HG03025 (cell line): ENCODE measurements at regions not wholly inside any gene's neighbourhood (a gene's known extent, or its start where the extent isn't known, plus 50 kb on each side); places are given as distances from the start of the nearest gene placed in this dataset.

ENCODE experiments used
- ATAC-seq: cut with Tn5 transposase; IDR thresholded peaks from one replicate; pipeline ENCODE4 v1.9.1; 2021; ENCODE audit warnings: mild to moderate bottlenecking, moderate library complexity; ENCODE audit not compliant: unreplicated experiment, low FRiP score

- ATAC-seq = no peak
Observed at GRCh38 chr4:23741681-23742191, 148.1 kb downstream of the PPARGC1A start.

- no peak for ATAC-seq
Observed at GRCh38 chr4:23737571-23737970, 152.3 kb downstream of the PPARGC1A start.

- no peak for ATAC-seq
Observed at GRCh38 chr4:23736466-23736865, 153.4 kb downstream of the PPARGC1A start.

GRCh38 chr4:23734000-23734399 is 155.8 kb downstream of the PPARGC1A start:
- no peak for ATAC-seq

- ATAC-seq = no peak
Observed at GRCh38 chr4:23733476-23733875, 156.4 kb downstream of the PPARGC1A start.

- ATAC-seq = no peak
Observed at GRCh38 chr4:23730998-23731397, 158.8 kb downstream of the PPARGC1A start.

- no peak for ATAC-seq
Observed at GRCh38 chr4:23728971-23729370, 160.9 kb downstream of the PPARGC1A start.

- no peak for ATAC-seq
Observed at GRCh38 chr4:23728393-23728792, 161.5 kb downstream of the PPARGC1A start.

- ATAC-seq = no peak
Observed at GRCh38 chr4:23720556-23720955, 169.3 kb downstream of the PPARGC1A start.

GRCh38 chr4:23718435-23718834 is 171.4 kb downstream of the PPARGC1A start:
- ATAC-seq = no peak

- no peak for ATAC-seq
Observed at GRCh38 chr4:23717528-23718248, 172.2 kb downstream of the PPARGC1A start.

- no peak for ATAC-seq
Observed at GRCh38 chr4:23710298-23710697, 179.5 kb downstream of the PPARGC1A start.

GRCh38 chr4:23707652-23708026 is 182.2 kb downstream of the PPARGC1A start:
- no peak for ATAC-seq

- no peak for ATAC-seq
Observed at GRCh38 chr4:23706972-23707651, 182.7 kb downstream of the PPARGC1A start.

- ATAC-seq = no peak
Observed at GRCh38 chr4:23700197-23700596, 189.7 kb downstream of the PPARGC1A start.

- ATAC-seq = no peak
Observed at GRCh38 chr4:23697722-23698121, 192.1 kb downstream of the PPARGC1A start.

GRCh38 chr4:23697001-23697528 is 192.8 kb downstream of the PPARGC1A start:
- no peak for ATAC-seq

GRCh38 chr4:23686169-23686897 is 203.5 kb downstream of the PPARGC1A start:
- no peak for ATAC-seq

GRCh38 chr4:23685471-23685870 is 204.4 kb downstream of the PPARGC1A start:
- ATAC-seq = no peak

- no peak for ATAC-seq
Observed at GRCh38 chr4:23680671-23681518, 209.0 kb downstream of the PPARGC1A start.
